Left cardiac atrium (tissue), 4 donors: ENCODE measurements at regions not wholly inside any gene's neighbourhood (a gene's known extent, or its start where the extent isn't known, plus 50 kb on each side); places are given as distances from the start of the nearest gene placed in this dataset.

ENCODE experiments used
- ATAC-seq, 2 donors: fragments of 200-7000 bp; cut with Tn5 transposase; one replicate each; pipeline ENCODE4 v1.9.1; 2020; ENCODE audit warnings: mild to moderate bottlenecking in 2 of 2, moderate library complexity in 2 of 2
- DNase-seq: peaks from one replicate; pipeline ENCODE4 v3.0.0-alpha.2; 2020
- intact Hi-C, 2 donors: fragments of 100-400 bp; cut with DNase I; formaldehyde crosslinking; loops; one replicate each; pipeline versions ENCODE4 v1.14.1 to v1.15.1; 2022 to 2023
- donor health status: DM: no; HTN: yes; CAD: no.
- donor health status: DM: no; HTN: yes; CAD: no; lungs with severe emphysema.
- donor health status: DM: yes; HTN: yes; CAD: no.
- donor health status: Dilated cardiomyopathy.

DNA sequence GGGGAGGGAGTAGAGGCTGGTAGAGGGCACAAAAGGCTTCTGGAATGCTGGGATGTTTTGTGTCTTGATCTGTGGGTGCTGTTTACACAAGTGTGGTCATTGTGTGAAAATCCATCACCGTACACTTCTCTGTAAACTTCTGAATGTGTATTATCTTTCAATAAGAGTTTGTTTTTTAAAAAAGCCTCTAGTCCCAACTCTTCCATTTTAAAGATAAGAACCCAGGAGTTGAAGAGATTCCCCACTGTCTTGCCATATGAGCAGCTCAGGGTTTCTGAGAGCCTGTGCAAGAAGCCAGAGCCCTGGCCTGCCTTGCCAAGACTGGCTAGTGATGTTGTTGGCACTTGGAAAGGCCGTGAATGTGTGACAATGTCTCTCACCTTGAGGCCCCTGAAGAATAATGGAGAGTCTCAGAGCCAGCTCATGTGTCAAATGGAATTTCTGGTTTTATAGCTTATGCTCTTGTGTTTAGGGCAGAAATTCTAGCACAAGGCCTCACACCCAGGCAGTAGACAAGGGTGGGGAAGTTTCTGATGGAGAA lies 57.5 kb upstream of the NPAS1 start:
- intact Hi-C loops: no loop called here
- ATAC-seq: no peak
- DNase-seq: no peak

DNA sequence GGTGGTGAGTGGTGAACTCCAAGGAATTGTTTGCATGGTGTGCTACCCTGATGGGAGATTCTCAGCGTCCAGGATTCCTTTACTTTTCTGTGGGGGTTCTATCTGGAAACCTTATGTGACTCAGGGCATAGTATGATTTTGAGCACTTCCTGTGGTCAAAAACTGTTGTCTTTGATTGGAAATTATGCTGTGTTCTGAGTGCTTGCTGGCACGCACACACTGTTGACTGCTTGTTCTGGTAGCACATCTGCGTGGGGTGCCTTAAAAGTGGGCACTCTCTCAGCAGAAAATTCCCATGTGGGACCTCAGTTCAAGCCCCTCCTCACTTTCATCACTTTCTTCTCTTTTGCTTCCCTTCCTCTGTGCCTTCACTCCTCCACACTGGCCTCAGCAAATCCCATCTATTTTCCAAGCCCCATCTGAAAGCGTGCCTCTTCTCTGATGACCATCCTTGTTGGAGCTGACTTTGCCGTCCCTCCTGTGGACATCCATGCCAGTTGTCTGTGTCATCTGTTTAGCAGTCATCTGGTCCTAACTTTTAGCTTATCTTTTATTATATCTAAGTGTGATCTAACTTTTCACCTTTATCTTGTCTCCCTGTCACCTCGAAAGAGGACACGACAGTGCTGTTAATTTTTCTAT lies 56.4 kb upstream of the NPAS1 start:
- intact Hi-C loops: no loop called here

DNA sequence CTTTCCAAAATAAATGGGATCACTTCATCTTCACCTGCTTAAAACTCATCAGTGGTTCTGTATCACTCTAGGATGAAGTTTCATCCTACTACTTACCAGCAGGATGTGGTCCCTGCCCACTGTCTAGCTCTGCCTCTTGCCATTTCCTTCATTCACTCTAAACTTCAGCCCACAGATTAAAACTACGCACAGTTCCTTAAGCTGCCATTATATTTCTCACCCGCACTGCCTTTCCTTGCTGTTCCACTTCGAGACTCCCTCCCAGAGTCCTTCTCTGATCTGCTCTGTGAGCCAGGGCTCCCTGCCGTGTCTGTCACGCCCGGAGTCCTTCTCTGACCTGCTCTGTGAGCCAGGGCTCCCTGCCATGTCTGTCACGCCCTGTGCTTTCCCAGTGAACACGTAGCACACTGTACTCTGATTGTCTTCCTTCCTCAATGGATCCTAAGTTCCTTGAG lies 52.0 kb upstream of the NPAS1 start:
- intact Hi-C loops: no loop called here
- ATAC-seq: peak; percentile 81 to 84
- peak; percentile 83 for DNase-seq

More for the DNA sequence above, 56.4 kb upstream of the NPAS1 start:
- ATAC-seq: no peak
- DNase-seq: no peak
